Dermis blood vessel endothelial cell (primary cell): ENCODE measurements at regions not wholly inside any gene's neighbourhood (a gene's known extent, or its start where the extent isn't known, plus 50 kb on each side); places are given as distances from the start of the nearest gene placed in this dataset.
"Not testable (repeated sequence)": the region's sequence is repeated elsewhere in the genome, so short reads cannot be mapped to it uniquely, and the experiment has no call there.

Source experiments
- DNase-seq: peaks from one replicate; pipeline ENCODE4 v3.0.0; 2010

DNA sequence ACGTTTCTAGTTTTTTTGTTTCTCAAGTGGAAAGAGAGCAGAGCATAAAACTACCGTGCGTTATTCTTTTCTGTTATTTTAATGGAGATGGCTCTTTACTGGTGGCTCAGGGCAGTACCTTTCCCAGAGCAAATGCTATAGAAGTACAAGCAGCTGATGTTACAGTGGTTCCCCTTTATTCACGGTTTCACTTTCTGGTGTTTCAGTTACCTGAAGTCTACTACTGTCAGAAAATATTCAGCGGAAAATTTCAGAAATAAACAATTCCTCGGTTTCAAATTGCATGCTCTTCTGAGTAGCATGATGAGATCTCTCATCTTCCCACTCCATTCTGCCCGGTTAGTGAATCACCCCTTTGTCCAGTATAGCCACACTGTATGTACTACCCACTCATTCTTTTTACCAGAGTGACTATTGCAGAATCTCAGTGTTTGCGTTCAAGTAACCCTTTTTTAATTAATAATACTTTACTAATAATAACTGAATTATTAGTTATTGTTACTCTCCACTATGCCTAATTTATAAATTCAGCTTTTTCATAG, 597.5 kb upstream of the ROBO2 start:
- no peak for DNase-seq

DNA sequence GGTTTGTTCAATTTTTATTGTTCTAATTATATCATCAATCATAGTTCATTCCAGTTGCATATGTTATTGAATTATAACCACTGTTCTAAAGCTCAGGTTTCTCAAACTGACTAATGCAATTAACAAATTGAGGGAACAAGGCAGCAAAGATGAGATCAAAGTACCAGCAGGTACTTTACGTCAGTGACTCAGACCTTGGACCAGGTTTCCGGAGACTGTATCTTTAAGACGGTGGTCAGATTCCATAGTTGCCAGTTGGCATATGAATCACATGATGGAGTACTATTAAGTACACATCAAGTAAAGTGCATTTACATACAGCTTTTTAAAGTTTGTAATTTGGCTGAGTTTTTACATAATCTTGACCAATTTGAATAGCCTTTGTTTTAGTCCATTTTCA, 583.6 kb upstream of the ROBO2 start:
- no peak for DNase-seq

DNA sequence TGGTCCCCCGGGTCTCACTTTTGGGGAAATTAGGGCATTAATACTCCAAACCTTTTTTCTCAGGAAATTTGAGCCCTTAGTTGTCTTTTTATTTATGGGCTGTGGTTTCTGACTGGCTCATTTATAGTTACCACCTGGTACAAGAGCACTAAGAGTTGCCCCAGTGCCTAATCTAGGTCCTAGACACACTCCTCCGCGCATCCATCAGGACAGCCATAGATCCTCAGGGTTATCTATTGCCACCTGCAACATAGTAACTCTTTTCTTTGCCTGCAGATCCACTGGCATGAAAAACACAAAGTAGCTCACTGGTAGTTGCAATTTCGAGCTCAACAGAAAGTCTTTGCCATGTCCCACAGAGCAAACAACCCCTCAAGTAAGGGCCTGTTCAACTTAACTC, 576.4 kb upstream of the ROBO2 start:
- no peak for DNase-seq

DNA sequence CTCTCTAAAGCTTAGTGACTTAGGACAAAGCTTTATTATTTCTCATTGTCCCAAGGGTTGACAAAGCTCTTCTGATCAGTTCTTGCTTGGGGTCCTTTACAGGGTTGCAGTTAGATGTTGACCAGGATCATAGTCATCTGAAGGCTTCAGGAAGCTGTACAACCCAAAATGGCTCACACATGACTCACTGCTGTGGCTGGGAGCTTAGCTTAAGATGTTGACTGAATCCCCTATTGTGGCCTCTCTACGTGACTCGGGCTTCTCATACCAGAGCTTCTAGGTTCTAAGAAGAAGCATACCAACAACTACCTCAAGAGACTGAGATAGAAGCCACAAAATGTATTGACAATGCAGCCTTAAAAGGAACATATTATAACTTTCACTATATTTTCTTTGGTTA, 569.6 kb upstream of the ROBO2 start:
- no peak for DNase-seq

DNA sequence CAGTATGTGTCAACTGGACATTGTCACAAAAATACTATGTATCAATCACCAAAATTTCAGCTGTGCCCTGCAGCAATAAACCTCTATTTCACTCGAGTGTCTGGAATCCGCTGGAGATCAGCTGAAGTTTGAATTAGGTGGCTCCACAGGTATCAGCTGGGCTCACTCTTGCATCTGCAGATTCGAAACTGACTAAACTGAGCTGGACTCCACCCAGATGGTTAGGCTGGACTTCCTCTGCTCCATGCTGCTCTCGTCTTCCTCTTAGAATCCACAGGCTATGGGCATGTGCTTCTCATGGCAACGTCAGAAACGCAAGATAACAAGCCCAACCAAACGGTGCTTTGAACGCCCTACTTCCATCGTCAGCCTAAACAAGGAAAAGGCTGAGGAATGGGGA, 565.3 kb upstream of the ROBO2 start:
- DNase-seq, result no peak

DNA sequence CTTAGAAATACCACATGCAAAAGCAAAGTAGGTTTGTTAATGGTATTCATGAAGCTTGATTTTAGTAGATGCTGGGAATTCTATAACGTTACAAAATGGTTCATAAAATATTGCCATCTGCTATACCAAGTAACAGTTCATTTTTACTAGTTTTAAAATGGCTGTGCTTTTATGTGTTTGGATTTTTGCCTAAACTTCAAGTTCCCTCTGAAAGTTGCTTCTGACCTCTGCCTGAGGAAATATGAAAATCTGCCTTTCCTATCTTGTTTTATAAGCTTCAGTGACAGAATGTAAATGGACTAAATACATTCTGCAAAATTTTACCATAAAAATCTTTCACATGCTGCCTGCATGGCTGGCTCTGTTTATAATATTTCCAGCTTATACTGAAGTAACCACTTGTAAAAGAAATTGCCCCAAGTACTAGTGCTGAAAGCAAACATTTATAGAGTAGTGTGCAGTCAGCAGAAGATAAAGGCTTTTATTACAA, 560.7 kb upstream of the ROBO2 start:
- DNase-seq, result no peak

DNA sequence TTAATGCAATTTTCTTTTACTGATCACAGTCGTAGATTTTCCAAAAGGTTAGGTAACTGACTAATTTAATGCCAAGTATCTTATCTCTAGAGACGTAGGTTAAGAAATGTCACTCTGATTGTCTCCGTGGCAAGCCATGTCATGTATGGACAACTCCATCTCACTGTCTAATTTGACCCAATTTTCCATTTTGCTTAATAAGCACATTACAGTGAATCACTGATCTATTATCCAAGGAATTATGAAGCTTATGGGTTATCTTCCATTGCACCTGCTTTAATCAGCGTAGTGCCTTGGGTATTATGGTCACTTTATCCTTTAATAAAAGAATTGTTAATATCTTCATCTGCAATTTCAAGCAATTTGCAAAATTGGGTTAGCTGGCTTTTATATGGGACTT, 557.4 kb upstream of the ROBO2 start:
- no peak for DNase-seq

DNA sequence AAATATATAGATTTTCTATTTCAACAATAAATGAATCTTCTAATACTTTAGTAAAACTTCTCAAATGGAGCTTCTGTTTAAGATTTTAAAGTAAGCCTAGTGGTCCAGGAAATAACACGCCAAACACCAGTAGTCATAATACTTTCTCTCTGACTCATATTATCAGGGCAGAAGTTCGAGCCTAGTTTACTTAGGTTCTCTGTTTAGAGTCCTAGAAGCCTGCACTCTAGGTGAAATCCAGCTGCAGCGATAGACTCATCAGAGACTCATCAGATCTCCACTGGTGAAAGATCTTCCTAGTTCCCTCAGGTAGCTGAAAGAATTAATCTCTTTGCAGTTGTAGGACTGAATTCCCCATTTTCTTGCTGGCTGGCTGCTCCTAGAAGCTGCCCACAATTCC, 552.5 kb upstream of the ROBO2 start:
- DNase-seq, result no peak

DNA sequence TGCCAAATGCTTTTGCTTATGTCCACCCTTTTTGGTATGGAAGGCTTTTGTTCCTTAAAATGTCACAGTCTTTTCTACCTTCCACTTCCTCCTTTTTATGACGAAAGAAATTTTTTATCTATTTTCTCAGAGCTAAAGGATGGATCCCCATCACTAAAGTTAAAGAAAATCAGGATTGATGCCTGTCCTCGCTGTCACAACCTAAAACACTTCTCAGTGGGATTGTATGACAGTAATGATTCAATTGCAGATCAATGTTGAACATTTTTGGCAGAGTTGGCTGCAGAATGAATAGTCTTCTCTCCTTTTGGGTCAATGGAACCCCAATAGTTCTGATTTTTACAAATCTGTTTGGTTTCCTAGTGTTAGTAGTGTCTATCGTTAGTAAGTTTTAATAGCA, 549.8 kb upstream of the ROBO2 start:
- no peak for DNase-seq

DNA sequence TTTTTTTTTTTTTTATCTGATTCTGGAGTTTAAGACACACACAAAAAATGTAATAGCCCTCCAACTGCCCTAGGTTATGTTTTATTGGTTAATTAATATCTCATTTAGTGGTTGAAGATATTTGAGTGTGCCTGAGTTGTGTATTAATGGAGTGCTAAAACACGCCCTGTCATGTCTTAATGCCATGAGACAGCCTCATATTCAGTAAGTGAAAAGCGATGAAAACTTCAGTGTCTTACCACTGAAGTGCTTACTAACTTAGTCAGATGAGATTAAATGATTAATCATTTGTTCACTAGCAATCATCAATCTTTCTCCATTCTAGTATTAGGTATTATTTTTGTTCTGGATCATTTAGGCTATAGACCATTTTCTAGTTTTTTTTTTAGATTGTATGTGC, 544.7 kb upstream of the ROBO2 start:
- DNase-seq, result no peak

DNA sequence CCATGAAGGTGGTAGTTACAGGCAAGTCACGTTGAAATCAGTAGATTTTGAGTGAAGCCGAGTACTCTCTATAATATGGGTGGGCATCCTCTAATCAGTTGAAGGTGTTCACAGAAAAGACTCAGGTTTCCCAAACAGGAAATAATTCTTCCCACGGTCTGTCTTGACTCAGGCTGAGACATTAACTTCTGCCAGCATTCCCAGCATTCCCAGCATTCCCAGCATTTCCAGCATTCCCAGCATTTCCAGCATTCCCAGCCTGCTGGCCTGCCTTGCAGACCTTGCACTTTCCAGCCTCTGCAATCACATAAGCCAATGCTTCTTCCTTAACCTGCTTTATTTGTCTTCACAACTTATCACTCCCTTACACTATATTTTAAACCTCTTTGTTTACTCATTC, 542.3 kb upstream of the ROBO2 start:
- no peak for DNase-seq

DNA sequence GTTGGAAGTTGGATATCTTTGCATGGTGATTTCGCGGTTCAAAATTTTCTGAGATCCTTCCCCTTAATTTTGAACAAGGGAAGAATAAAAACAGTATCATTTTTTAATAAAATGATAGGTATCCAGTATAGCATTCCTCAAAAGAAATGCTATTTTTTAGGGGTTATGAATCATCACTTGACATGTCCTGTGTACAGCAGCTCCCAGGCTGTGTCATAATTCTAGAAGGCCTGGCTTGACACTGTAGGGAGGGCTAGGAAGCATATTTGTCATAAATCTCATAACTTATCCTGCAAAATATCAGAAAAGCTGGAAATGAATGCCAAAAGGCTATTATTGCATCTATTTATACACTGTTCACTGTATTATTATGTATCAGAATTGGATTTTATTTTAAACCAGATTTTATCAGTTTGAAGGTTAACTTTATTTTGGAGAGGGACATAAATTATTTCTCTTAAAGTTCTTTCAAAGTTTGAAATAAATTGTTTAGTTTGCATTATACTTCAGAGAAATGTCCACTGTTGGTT, 539.1 kb upstream of the ROBO2 start:
- no peak for DNase-seq

DNA sequence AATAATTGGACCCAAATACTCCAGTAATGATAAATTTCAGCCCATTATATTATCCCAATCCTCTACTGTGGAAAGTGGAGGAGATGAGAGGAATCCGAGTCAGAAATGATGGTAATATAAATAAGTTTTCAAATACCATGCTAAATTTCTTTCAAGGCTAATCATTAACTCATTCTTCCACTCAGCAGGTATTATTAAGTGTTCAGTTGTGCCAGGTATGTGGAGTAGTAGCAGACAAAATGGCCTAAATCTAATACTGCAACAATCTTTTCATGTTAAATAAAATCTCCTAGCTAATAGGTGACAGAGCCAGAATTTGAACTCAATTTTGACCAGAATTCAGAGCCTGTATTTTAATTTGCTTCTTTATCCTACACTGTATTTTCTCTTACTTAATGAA, 538.6 kb upstream of the ROBO2 start:
- no peak for DNase-seq

DNA sequence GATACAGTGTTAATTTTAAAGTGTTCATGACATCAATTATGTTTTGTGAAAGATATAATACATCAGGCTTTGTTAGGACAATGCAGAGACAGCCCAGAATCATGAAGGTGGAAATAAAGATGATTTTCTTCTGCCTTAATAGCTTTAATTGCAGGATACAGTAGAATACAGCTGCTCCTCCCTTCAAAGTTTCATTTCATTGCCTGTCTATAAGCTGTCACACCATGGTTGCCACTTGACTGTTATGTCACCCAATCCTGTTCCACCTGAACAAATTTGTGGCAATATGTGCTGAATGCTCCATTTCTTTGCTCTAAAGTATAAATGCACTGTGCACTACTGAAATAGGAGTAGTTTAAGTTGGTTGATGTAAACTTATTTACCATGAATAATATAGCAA, 537.8 kb upstream of the ROBO2 start:
- DNase-seq, result no peak

DNA sequence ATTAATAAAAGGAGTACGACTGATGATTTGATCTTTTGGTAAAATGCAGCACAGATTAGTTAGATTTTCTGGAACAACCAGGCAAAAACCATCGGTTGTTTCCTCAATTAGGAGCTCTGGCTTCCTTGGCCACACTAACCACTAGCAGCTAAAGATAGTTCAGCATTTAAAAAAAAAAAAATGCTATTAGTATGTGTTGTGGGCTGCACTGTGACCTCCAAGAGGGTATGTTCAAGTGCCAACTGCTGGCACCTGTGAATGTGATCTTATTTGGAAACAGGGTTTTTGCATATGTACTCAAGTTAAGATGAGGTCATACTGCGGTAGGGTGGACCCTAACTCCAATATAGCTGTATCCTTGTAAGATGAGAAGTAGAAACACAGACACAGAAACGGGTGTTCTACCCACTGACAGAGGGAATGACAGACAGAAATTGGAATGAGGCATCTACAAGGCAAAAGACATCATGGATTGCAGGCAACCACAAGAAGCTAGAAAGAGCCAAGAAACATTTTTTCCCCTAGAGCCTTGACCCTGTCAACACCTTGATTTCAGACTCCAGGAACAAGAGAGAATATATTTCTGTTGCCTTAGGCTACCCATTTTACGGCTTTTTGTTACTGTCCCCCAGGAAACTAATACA, 534.6 kb upstream of the ROBO2 start:
- DNase-seq, result no peak

DNA sequence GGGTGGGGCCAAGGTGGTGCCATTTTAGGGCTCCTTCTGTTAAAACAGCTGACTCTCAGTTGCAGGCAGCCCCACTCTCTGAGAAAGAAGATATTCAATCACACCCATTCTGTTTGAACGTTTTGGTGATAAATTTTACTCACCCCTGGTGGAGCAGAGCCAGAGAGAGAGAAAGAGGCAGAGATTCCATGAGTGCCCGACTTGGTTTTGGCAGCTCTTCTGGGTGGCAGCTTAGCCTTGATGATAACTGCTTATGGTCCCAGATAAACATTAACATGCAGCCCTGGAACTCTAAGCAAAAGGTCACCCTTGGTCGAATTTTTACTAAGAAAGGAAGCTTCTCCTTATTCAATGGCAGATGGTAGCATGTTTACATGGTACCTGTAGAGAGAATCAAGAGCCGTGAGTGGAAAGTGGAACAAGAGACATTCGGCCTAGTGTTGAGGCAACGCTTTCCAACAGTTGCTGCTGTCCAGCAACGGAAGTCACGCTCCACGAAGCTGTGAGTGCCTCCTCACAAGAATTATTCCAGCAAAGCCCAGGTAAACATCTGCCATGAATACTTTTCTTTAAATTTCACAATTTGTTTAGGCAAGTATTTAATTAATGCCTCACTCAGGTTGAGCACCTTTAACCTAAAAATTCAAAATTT, 530.6 kb upstream of the ROBO2 start:
- DNase-seq, result no peak

DNA sequence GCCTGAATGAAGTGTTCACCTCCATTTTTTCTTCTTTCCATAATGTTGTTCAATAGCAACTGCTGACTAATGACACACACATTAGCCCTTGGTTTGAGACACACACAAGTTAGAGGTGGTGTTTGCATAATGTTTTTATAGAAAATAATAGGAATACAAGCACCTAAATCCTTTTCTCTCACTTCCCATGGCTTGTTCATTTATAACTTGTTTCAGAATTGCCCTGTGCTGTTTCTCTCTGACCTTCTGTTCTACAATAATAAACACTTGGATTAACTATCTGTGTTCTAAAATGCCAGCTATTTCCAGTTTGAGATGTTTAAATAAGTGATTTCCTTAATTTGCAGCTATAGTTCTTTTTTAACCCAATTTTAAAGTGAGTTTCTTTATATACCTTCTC, 525.1 kb upstream of the ROBO2 start:
- no peak for DNase-seq

DNA sequence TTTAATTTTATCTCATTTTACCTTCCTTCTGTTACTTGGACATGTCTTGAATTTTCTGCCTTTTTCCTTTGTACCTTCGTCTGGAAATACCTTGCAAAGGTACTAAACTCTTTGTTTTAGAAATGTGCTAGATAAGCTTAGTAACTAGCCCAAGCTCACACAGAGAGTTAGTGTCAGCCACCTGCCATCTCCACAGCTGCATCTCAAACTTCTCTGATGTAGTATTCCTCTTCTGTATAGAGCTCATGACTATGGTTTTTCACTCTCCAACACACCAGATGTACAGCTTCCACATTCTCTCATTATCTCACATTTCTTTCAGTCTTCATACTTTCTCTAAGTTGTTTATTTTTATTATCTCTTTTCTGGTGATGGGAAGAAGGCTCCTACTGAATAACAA, 516.6 kb upstream of the ROBO2 start:
- no peak for DNase-seq

DNA sequence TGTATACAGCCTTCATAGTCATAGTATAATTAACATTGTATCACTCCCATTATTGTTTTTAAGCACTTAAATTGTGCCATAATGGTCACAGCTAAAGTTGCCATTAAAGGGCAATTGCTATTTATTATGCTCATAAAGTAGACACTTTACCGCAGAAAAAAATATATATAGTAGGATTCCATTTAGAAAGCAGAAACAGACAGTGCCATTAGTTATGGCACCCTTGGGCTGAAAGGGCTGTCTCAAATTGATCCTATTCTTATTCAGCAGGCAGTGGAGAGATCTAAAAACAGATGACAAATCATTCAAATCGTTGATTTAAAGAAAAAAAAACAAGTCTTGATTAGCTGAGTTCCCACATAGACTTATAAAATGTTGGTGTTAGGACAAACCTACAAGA, 514.2 kb upstream of the ROBO2 start:
- DNase-seq, result no peak

DNA sequence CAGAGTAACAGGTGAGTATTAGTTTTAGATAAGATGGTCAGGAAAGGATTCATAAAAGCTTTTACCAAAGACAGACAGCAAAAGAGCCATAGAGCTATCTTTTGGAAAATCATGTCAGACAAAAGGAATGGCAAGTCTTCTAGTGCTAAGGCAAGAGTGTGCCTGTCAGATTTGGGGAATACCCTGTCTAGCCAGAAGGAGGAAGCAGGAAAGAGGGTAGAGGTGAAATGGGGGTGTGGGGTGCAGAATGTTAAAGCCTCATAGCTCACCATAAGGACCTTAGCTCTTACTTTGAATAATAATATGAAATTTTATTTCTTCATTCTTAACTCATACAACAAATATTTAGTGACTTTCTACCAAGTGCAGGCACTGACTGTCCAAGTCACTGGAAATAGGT, 512.1 kb upstream of the ROBO2 start:
- DNase-seq, result no peak

DNA sequence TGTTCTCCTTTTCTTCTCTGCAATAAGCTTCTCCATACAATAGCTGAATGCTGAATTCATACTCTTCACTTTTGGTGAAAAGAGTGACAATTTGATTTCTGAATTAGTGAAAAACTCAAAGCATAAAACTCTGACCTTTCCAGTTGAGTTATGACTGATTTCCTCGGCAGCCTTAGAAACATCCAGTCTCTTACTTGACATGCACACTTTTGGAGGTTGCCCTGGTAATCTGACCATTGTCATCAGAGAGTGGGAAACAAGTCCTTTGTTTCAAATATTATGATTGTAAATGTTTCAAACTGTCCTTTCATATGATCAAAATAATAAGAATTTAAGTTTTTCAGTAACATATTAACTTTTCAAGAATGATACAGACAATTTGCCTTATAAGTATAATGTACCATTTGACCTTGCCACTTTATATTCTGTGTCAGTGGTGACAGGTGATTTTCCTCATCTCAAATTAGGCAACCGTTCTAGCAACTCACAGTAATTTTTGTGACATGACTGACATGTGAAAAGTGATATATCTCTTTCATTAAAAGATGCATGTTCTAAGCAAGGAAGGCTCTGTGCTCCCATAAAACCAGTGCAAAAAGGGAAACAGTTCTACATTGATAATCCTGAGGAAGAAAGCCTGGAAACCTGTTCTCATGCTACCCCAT, 507.6 kb upstream of the ROBO2 start:
- no peak for DNase-seq

DNA sequence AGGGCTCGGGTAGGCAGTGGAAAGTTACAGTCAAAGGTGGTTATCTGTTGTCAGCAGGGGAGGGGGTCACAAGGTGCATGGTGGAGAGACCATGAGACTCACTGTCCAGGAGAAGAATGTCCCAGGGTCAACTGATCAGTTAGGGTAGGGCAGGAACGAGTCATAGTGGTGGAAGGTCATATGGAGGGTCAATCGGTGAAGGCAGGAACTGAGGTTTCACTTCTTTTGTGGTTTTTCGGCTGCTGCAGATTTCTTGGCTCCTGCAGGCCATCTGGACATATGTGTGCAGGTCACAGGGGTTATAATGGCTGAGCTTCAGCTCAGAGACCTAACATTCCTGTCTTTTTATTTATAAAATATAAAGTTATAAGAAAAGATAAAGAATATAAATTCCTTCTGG, 506.2 kb upstream of the ROBO2 start:
- not testable (repeated sequence) for DNase-seq

DNA sequence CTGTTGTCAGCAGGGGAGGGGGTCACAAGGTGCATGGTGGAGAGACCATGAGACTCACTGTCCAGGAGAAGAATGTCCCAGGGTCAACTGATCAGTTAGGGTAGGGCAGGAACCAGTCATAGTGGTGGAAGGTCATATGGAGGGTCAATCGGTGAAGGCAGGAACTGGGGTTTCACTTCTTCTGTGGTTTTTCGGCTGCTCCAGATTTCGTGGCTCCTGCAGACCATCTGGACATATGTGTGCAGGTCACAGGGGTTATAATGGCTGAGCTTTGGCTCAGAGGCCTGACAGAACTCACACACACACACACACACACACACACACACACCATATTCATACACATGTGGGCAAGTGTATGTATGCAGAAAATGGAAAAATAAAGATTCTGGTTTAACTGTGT, 502.0 kb upstream of the ROBO2 start:
- not testable (repeated sequence) for DNase-seq

DNA sequence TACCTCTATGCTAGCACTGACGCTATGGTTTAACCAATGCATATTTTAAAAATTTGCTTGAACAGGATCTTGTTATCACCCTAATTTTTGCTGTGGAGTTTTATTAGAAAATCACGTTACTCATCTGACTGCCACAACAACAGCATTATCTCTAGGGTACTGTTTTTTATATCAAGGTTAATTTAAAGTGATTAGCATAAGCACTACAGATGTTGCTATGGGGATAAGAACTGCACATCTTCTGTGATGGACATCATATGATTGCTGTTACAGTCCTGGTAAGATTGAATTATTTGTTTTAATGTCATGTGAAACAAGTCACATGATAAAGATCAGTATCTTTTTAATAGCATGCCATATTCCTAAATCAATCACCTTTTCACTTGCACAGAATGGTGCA, 492.2 kb upstream of the ROBO2 start:
- no peak for DNase-seq
